OCI-LY1 (cell line): ENCODE measurements at regions not wholly inside any gene's neighbourhood (a gene's known extent, or its start where the extent isn't known, plus 50 kb on each side); places are given as distances from the start of the nearest gene placed in this dataset.

Source experiments
- EZH2 ChIP-seq: fragments of 200-600 bp; sonication (generic), shearing (Covaris generic); IDR thresholded peaks from 2 replicates; pipeline ENCODE4 v1.8.0; 2017; ENCODE audit warnings: borderline replicate concordance, mixed run types, mild to moderate bottlenecking, antibody characterized with exemption, low read length, moderate library complexity, mixed read lengths
- TF ChIP-seq, protein P1 (sequence below): fragments of 200-600 bp; sonication (generic), shearing (Covaris generic); IDR thresholded peaks from 2 replicates; pipeline ENCODE4 v1.5.1; 2017; ENCODE audit warnings: mild to moderate bottlenecking, antibody characterized with exemption, low read length, moderate library complexity, mixed read lengths

DNA sequence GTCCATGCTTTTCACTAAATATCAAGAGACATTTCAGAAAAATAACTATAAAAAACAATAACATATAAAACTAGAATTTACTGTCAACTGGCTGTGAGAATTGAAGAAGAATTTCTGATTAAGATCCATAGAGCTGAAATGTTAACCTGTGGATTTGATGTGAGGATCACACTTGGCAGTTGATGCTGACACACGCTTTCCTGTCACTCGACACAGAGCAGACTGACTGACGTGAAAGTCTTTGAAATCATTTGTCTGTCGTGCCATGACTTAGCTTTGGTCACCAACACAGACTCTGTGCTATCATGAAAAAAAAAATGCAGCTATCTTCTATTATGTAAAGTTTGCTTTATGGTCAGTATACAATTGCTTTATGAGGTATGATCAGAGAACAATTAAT is 706.0 kb upstream of the ZP4 start:
- TF ChIP-seq EZH2, result no peak
- TF ChIP-seq, protein P1, sequence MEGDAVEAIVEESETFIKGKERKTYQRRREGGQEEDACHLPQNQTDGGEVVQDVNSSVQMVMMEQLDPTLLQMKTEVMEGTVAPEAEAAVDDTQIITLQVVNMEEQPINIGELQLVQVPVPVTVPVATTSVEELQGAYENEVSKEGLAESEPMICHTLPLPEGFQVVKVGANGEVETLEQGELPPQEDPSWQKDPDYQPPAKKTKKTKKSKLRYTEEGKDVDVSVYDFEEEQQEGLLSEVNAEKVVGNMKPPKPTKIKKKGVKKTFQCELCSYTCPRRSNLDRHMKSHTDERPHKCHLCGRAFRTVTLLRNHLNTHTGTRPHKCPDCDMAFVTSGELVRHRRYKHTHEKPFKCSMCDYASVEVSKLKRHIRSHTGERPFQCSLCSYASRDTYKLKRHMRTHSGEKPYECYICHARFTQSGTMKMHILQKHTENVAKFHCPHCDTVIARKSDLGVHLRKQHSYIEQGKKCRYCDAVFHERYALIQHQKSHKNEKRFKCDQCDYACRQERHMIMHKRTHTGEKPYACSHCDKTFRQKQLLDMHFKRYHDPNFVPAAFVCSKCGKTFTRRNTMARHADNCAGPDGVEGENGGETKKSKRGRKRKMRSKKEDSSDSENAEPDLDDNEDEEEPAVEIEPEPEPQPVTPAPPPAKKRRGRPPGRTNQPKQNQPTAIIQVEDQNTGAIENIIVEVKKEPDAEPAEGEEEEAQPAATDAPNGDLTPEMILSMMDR, result no peak
